Tibial artery (tissue), 4 donors: ENCODE measurements at regions not wholly inside any gene's neighbourhood (a gene's known extent, or its start where the extent isn't known, plus 50 kb on each side); places are given as distances from the start of the nearest gene placed in this dataset.
A peak's percentile ranks its signal among the peaks of the same experiment; 100 is the strongest.

ENCODE experiments used
- DNase-seq, 2 donors: peaks; one replicate each; pipeline ENCODE4 v3.0.0-alpha.2; 2019
- H3K27ac ChIP-seq, 2 donors: fragments of 200-600 bp; sonication (generic) in 1 of 2; 1 replicate in 1 of 2; 2 replicates in 1 of 2; pipeline ENCODE4 v1.5.1; 2018 to 2019; ENCODE audit warnings: mild to moderate bottlenecking in 1 of 2
- H3K27me3 ChIP-seq, 2 donors: fragments of 200-600 bp; sonication (generic) in 1 of 2; one replicate each; pipeline versions ENCODE4 v1.5.1 to v1.6.0; 2016 to 2019
- H3K36me3 ChIP-seq, 3 donors: fragments of 200-600 bp; sonication (generic) in 2 of 3; one replicate each; pipeline ENCODE4 v1.5.1; 2016 to 2019; ENCODE audit warnings: mild to moderate bottlenecking in 2 of 3
- H3K4me1 ChIP-seq, 4 donors: fragments of 200-600 bp; sonication (generic) in 2 of 4; 1 replicate in 3 of 4; 2 replicates in 1 of 4; pipeline ENCODE4 v1.5.1; 2016 to 2019
- H3K4me3 ChIP-seq, 2 donors: fragments of 200-600 bp; sonication (generic) in 1 of 2; 1 replicate in 1 of 2; 2 replicates in 1 of 2; pipeline ENCODE4 v1.5.1; 2018 to 2019; ENCODE audit warnings: mild to moderate bottlenecking in 2 of 2
- H3K9me3 ChIP-seq, 3 donors: fragments of 200-600 bp; sonication (generic) in 1 of 3; one replicate each; pipeline ENCODE4 v1.5.1; 2016 to 2019
- intact Hi-C: fragments of 100-400 bp; cut with DNase I; formaldehyde crosslinking; loops from one replicate; pipeline ENCODE4 v1.15.0; 2023; ENCODE audit warnings: low total_unique reads
- TF ChIP-seq, protein P1 (sequence below), 2 experiments: fragments of 200-600 bp in 1 of 2; fragments of 450-650 bp in 1 of 2; IDR thresholded peaks; one replicate each; pipeline ENCODE4 v1.5.1; 2017 to 2019; ENCODE audit warnings: antibody characterized with exemption in 2 of 2, mild to moderate bottlenecking in 1 of 2, moderate library complexity in 1 of 2

DNA sequence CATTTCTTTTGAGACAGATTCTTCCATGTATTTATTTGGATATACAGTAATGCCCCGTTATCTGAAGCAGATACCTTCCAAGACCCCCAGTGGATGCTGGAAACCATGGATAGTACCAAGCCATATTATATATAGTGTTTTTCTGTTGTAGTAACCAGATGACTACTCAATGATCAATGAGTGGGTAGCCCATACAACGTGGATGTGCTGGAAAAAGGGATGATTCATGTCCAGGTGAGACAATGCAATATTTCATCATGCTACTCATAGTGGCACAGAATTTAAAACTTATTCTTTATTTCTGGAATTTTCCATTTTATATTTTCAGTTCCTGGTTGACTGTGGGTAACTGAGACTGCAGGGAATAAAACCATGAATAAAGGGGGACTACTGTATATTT lies 427.5 kb downstream of the METTL15 start:
- Histone ChIP-seq H3K9me3 (no peaks in the 10 kb centered on the region), H3K36me3 (no peaks in the 10 kb centered on the region), H3K4me3 (no peak overlapping the region), H3K27me3 (no peaks in the 10 kb centered on the region), H3K4me1 (no peaks in the 10 kb centered on the region), H3K27ac (no peak overlapping the region)
- TF ChIP-seq, protein P1, sequence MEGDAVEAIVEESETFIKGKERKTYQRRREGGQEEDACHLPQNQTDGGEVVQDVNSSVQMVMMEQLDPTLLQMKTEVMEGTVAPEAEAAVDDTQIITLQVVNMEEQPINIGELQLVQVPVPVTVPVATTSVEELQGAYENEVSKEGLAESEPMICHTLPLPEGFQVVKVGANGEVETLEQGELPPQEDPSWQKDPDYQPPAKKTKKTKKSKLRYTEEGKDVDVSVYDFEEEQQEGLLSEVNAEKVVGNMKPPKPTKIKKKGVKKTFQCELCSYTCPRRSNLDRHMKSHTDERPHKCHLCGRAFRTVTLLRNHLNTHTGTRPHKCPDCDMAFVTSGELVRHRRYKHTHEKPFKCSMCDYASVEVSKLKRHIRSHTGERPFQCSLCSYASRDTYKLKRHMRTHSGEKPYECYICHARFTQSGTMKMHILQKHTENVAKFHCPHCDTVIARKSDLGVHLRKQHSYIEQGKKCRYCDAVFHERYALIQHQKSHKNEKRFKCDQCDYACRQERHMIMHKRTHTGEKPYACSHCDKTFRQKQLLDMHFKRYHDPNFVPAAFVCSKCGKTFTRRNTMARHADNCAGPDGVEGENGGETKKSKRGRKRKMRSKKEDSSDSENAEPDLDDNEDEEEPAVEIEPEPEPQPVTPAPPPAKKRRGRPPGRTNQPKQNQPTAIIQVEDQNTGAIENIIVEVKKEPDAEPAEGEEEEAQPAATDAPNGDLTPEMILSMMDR (IDR thresholded peaks at IDR 0.05) = no peak
- no peak for DNase-seq
- intact Hi-C loops = no loop called here

DNA sequence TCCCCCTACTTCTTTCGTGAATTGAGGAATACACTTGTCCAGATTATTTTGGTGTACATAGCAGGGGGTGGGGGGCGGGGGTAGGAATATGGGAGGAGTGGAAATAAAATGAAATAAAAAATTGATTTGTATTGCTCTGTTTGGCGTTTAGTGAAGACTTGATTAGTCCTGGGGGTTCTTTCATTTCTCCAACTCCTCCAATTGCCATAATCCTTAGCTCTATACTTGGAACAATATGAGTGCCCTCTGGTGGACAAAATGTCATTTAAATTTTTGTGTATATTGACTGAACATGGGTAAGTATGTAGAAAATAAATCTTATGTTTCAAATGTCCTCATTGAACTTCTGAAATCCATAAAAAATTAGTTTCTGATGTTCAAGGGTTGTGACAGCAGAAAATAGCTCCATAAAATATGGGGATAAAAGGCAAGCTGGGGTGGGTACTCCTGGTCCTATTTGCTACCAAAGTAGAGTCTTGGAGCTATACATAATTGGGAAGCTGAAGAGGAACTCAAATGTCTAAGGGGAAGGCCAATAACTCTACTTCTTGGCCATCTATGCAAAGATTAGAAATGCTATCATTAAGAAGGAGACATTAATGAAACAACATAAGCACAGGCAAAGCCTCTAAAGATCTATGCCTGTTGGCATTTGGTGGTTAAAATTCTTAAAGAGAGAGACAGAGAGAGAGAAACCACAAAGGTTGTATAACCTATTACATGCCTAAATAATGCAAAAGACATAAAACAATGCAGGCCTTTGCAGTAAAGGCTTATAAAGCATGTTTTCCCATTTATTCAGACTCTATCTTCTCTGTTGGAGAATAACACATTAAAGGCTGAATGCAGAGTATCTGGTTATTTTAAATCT lies 421.6 kb downstream of the METTL15 start:
- TF ChIP-seq, protein P1 (IDR thresholded peaks at IDR 0.05) = peak; percentile 40 to 50
- Histone ChIP-seq H3K4me3 (no peak overlapping the region), H3K9me3 (peaks cover 0 to 13% (median 12%) of the 10 kb centered on the region in 3 donors), H3K27ac (no peak overlapping the region), H3K36me3 (no peaks in the 10 kb centered on the region), H3K27me3 (no peaks in the 10 kb centered on the region), H3K4me1 (no peaks in the 10 kb centered on the region)
- intact Hi-C loops = loop anchor here (10.0 kb wide), 1 partner anchor 835 kb away; no protein-coding TSS in a partner anchor
- DNase-seq = no peak

- DNase-seq = no peak
- no peaks in the 10 kb centered on the region for H3K27me3 ChIP-seq
- H3K4me1 ChIP-seq = no peaks in the 10 kb centered on the region
- H3K27ac ChIP-seq = no peak overlapping the region
- TF ChIP-seq, protein P1 (IDR thresholded peaks at IDR 0.05) = no peak
- no peak overlapping the region for H3K4me3 ChIP-seq
- intact Hi-C loops = loop anchor here (10.0 kb wide), 1 partner anchor 834 kb away; no protein-coding TSS in a partner anchor
- peaks cover 0 to 13% (median 12%) of the 10 kb centered on the region in 3 donors for H3K9me3 ChIP-seq
- H3K36me3 ChIP-seq = no peaks in the 10 kb centered on the region
These were observed 420.9 kb downstream of the METTL15 start for GRCh38 chr11:28529046-28529445.

DNA sequence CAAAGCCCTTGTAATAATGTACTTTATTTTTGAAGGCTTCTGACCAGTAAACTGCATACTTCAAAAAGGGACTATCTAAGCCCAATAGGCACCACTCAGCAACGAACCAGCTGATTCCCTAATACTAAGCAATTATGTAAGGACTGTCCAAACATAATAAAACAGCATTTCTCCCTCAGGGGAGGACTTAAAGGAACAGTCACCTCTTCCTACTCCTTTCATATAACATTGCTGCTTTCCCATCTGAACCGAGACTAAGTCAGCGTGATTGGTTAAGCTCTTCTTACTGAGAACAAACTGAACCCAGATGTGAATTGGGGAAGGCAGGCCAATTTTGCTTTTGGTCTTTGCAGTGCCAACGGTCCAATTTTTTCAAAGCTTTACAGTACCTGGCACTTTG lies 420.0 kb downstream of the METTL15 start:
- intact Hi-C loops = loop anchor here (10.0 kb wide), 1 partner anchor 833 kb away; no protein-coding TSS in a partner anchor
- Histone ChIP-seq H3K4me1 (no peaks in the 10 kb centered on the region), H3K4me3 (no peak overlapping the region), H3K27ac (no peak overlapping the region), H3K27me3 (no peaks in the 10 kb centered on the region), H3K36me3 (no peaks in the 10 kb centered on the region), H3K9me3 (peaks cover 0 to 13% (median 12%) of the 10 kb centered on the region in 3 donors)
- DNase-seq = no peak
- TF ChIP-seq, protein P1 (IDR thresholded peaks at IDR 0.05) = no peak

DNA sequence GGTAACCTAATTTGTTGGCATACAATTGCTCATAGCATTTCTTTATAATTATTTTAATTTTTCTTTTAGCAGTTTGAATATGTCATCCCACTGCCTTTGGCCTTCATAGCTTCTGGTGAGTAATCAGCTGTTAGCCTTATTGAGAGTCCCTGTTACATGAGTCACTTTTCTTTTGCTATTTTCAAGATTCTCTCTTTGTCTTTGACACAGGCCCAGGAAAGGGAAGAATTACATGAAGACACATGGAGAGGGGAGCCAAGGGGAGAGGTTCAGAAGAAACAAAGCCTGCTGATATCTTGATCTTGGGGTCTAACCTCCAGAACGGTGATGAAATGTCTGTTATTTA lies 418.2 kb downstream of the METTL15 start:
- Histone ChIP-seq H3K27ac (no peak overlapping the region), H3K4me3 (no peak overlapping the region), H3K4me1 (no peaks in the 10 kb centered on the region), H3K27me3 (no peaks in the 10 kb centered on the region), H3K36me3 (no peaks in the 10 kb centered on the region), H3K9me3 (peaks cover 0 to 13% (median 12%) of the 10 kb centered on the region in 3 donors)
- no peak for DNase-seq
- TF ChIP-seq, protein P1 (IDR thresholded peaks at IDR 0.05) = no peak
- intact Hi-C loops = loop anchor here (10.0 kb wide), 1 partner anchor 832 kb away; no protein-coding TSS in a partner anchor
